GM10248 (cell line): ENCODE measurements at regions not wholly inside any gene's neighbourhood (a gene's known extent, or its start where the extent isn't known, plus 50 kb on each side); places are given as distances from the start of the nearest gene placed in this dataset.

Source experiments
- CTCF ChIA-PET: fragments of 300-600 bp; sonication (Branson Sonifier 250); formaldehyde crosslinking; extraction: SDS; loops from one replicate; lab custom pipeline; 2021; ENCODE audit warnings: antibody characterized with exemption; lab: Yijun Ruan, JAX
- POLR2A ChIA-PET: fragments of 350-650 bp; sonication (Branson Sonifier 250); formaldehyde crosslinking; extraction: SDS; loops from one replicate; lab custom pipeline; 2020; ENCODE audit warnings: antibody characterized with exemption; lab: Yijun Ruan, JAX
- DNase-seq: peaks from one replicate; pipeline ENCODE4 v3.0.0; 2012; ENCODE audit errors: extremely low spot score
- CTCF ChIP-seq: IDR thresholded peaks from 2 replicates; pipeline ENCODE4 v1.5.1; 2012; ENCODE audit warnings: mild to moderate bottlenecking, low read depth; ENCODE audit errors: extremely low read depth, missing control alignments, control extremely low read depth

DNA sequence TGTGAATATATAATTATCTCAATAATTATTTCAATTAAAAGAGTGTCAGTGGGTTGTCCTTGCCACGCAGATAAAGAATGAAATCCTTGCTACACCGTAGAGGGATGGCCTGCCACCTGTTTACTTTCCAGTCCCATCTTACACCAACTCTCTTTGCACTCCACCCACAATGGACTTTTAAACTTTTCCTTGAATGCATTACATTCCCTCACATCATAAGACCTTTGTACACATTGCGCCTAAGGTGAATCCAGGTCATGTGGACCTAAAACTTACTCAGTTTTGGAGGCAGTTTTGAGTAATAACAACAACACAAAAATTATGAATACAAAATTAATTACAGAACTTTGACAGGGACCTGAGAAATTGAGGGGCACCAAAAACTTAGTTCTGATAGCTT, 78.7 kb upstream of the PDE5A start:
- CTCF ChIA-PET: interaction anchor here (0.6 to 1.1 kb wide), 2 partner anchors 9 to 1429 kb away, joined by 3 read pairs; no protein-coding TSS in a partner anchor
- no peak for TF ChIP-seq CTCF
- POLR2A ChIA-PET: no interaction called here
- no peak for DNase-seq

DNA sequence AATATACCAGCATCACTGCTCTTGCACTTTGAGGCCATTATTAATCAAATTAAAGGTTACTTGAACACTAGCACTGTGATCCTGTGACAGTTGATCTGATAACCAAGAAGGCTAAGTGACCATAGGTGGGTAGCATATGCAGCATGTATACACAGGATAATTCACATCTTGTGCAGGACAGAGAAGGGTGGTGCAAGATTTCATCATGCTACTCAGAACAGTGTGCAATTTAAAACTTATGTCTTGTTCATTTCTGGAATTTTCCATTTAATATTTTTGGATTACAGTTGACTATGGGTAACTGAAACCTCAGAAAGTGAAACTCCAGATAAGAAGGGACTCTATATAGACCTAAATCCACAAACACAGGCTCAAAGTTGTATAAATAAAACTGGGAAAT, 78.2 kb upstream of the PDE5A start:
- ChIA-PET POLR2A (no interaction called here), CTCF (no interaction called here)
- no peak for TF ChIP-seq CTCF
- no peak for DNase-seq

DNA sequence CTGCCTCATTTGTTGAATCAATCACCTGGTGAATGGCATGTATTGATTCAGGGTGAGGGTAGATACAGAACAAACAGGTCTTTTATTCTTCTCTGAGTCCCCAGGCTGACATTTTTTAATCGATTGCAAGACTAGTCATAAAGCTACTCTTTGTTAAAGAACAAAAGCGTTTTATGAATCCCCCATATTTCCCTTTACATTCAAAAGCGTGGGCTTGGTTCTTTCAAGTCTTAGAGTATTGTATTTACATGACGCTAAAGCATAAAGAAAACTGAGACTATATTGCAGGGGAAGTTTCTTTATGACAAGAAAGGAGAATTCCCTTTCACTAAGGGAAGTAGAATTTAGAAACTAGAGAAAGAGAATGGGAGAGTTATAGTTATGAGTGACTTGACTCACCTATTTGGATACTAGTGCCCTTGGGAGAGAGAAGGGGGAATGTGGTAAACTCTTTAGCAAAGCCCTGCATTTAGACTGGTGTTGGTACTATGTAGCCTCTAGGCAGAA, 69.3 kb upstream of the PDE5A start:
- TF ChIP-seq CTCF: no peak
- CTCF ChIA-PET: interaction anchor here (1.1 kb wide), 1 partner anchor 10 kb away, joined by 3 read pairs; no protein-coding TSS in a partner anchor

GRCh38 chr4:119696963-119697362, 68.4 kb upstream of the PDE5A start:
- POLR2A ChIA-PET: no interaction called here
- no peak for TF ChIP-seq CTCF
- DNase-seq: no peak
- CTCF ChIA-PET: no interaction called here

More for the DNA sequence above, 69.3 kb upstream of the PDE5A start:
- POLR2A ChIA-PET: no interaction called here
- no peak for DNase-seq

DNA sequence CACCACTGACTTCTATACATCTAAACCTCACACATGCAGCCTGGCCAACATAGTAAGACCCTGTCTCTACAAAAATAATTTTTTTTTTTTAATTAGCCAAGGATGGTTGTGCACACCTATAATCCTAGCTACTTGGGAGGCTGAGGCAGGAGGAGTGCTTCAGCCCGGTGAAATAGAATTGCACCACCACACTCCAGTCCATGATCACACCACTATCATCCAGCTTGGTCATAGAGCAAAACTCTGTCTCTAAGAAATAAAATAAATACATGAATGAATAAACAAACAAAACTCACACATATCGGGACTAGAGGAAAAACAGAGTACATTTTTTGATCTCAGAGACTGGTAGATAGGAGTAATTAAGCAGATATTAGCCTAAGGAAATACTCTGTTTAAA, 66.6 kb upstream of the PDE5A start:
- no peak for DNase-seq
- CTCF ChIA-PET: no interaction called here
- POLR2A ChIA-PET: no interaction called here
- TF ChIP-seq CTCF: no peak

- no peak for DNase-seq
- ChIA-PET POLR2A (no interaction called here), CTCF (interaction anchor here (2.9 kb wide), 1 partner anchor 10 kb away, joined by 15 read pairs; no protein-coding TSS in a partner anchor)
- no peak for TF ChIP-seq CTCF
Observed at GRCh38 chr4:119693126-119693525, 64.5 kb upstream of the PDE5A start.
